ENCODE measurements at regions not wholly inside any gene's neighbourhood (a gene's known extent, or its start where the extent isn't known, plus 50 kb on each side); places are given as distances from the start of the nearest gene placed in this dataset.

GRCh38 chr9:89687188-89687587, 82.4 kb downstream of the GADD45G start:
- no peak for TF ChIP-seq ZNF184 (tag by site-specific recombination; IDR thresholded peaks at IDR 0.05)
- TF ChIP-seq ZBTB1 (tag by site-specific recombination; IDR thresholded peaks at IDR 0.05) = no peak
- TF ChIP-seq REST (tag by site-specific recombination; IDR thresholded peaks at IDR 0.05) = no peak
- TF ChIP-seq ZNF629 (tag by site-specific recombination; IDR thresholded peaks at IDR 0.05) = no peak
- TF ChIP-seq CTCF (tag by site-specific recombination; IDR thresholded peaks at IDR 0.05) = no peak
